ENCODE measurements at regions not wholly inside any gene's neighbourhood (a gene's known extent, or its start where the extent isn't known, plus 50 kb on each side); places are given as distances from the start of the nearest gene placed in this dataset.

DNA sequence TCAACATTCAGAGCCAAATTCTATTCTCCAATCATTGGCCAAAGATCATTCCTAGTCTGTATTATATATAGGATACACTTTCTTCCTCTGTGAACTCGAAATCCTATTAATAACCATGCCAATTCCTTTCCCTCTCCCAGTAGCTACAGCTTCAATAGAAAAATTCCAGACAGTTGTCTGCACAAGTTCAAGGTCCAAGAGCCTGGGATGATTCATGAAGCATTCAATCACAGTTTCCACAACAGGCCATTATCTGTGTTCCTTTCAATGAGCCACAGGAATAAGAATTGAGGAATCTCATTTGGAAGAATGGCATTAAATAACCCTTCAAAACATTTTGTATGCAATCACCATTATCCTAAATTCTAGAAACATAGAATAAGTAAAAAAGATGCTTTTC is 437.4 kb downstream of the RMST start:
- no peak overlapping the region for H3K4me3 Mint-ChIP-seq (ENCODE audit: low read depth)
- H3K4me1 Mint-ChIP-seq (ENCODE audit: low read depth), result no peaks in the 10 kb centered on the region
- H3K36me3 Mint-ChIP-seq (ENCODE audit: insufficient read depth), result no peaks in the 10 kb centered on the region
- peaks cover 18% of the 10 kb centered on the region for H3K9me3 Mint-ChIP-seq (ENCODE audit: low read depth)
- no peak overlapping the region for H3K27ac Mint-ChIP-seq
- TF ChIP-seq, protein P1, sequence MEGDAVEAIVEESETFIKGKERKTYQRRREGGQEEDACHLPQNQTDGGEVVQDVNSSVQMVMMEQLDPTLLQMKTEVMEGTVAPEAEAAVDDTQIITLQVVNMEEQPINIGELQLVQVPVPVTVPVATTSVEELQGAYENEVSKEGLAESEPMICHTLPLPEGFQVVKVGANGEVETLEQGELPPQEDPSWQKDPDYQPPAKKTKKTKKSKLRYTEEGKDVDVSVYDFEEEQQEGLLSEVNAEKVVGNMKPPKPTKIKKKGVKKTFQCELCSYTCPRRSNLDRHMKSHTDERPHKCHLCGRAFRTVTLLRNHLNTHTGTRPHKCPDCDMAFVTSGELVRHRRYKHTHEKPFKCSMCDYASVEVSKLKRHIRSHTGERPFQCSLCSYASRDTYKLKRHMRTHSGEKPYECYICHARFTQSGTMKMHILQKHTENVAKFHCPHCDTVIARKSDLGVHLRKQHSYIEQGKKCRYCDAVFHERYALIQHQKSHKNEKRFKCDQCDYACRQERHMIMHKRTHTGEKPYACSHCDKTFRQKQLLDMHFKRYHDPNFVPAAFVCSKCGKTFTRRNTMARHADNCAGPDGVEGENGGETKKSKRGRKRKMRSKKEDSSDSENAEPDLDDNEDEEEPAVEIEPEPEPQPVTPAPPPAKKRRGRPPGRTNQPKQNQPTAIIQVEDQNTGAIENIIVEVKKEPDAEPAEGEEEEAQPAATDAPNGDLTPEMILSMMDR (IDR thresholded peaks at IDR 0.05; ENCODE audit: unreplicated experiment), result no peak
- no peak for DNase-seq (ENCODE audit: low spot score, unreplicated experiment)
- H3K27me3 Mint-ChIP-seq, result no peaks in the 10 kb centered on the region

DNA sequence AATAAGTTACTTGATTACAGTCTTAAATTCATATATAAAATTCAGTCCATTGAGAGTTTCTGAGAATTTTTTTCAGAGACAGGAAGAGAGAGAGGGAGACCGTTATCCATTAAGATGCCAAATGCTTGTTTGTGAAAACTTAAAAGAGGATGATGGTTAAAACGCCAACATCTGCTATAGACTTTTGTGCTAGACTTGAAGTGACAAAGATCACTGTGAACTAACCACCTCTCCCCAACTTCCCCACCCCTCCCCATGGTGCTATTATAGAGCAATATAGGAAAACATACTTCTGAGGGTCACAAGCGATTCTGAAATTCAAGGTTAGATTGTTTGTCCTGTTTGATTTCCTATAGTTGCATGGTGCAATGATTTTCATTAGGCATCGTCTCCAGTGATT is 440.8 kb downstream of the RMST start:
- Mint-ChIP-seq H3K27me3 (no peaks in the 10 kb centered on the region), H3K4me3 (ENCODE audit: low read depth) (no peak overlapping the region), H3K4me1 (ENCODE audit: low read depth) (no peaks in the 10 kb centered on the region), H3K36me3 (ENCODE audit: insufficient read depth) (no peaks in the 10 kb centered on the region), H3K27ac (no peak overlapping the region), H3K9me3 (ENCODE audit: low read depth) (no peaks in the 10 kb centered on the region)
- TF ChIP-seq, protein P1 (IDR thresholded peaks at IDR 0.05; ENCODE audit: unreplicated experiment), result no peak
- DNase-seq (ENCODE audit: low spot score, unreplicated experiment), result no peak

DNA sequence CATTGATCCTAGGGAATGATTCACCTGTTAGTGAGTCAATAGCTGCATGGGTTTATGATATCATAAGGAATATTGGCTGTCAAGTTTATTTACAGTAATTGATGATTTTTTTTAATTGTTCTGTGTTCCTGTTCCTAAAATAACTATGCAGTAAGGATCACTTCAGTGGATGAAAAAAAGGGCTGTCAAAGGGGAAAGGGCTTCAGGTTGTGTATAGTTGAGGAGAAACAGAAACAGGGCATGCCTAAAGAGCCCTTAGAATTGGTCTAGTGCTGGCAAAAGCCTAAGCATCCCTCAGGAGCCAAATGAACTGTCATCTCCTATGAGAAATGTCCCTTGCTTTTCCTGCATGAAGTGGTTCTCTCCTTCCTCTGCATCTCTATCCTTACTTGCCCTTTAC is 444.9 kb downstream of the RMST start:
- H3K4me3 Mint-ChIP-seq (ENCODE audit: low read depth), result no peak overlapping the region
- no peak for DNase-seq (ENCODE audit: low spot score, unreplicated experiment)
- no peaks in the 10 kb centered on the region for H3K9me3 Mint-ChIP-seq (ENCODE audit: low read depth)
- no peaks in the 10 kb centered on the region for H3K4me1 Mint-ChIP-seq (ENCODE audit: low read depth)
- TF ChIP-seq, protein P1 (IDR thresholded peaks at IDR 0.05; ENCODE audit: unreplicated experiment), result no peak
- H3K27me3 Mint-ChIP-seq, result no peaks in the 10 kb centered on the region
- H3K36me3 Mint-ChIP-seq (ENCODE audit: insufficient read depth), result no peaks in the 10 kb centered on the region
- H3K27ac Mint-ChIP-seq, result no peak overlapping the region

DNA sequence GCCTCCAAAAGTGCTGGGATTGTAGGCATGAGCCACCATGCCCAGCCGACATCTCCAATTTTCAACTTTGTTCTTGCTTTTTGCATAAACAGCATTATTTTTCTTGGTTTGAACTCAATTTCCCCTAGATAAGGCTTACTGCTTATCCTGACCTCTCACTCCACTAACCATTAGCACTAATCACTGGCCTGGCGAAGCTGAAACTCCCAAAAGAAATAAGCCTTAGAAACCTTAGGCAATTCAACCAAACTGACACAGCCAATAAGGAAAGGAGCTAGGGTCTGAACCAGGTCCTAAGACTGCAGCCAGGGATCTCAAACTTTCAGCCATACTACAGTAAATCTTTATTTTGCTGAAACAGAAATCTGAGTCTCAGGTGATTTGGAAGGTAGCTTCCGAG is 448.0 kb downstream of the RMST start:
- TF ChIP-seq, protein P1 (IDR thresholded peaks at IDR 0.05; ENCODE audit: unreplicated experiment), result no peak
- DNase-seq (ENCODE audit: low spot score, unreplicated experiment), result no peak
- Mint-ChIP-seq H3K27me3 (no peaks in the 10 kb centered on the region), H3K4me3 (ENCODE audit: low read depth) (no peak overlapping the region), H3K9me3 (ENCODE audit: low read depth) (no peaks in the 10 kb centered on the region), H3K27ac (no peak overlapping the region), H3K4me1 (ENCODE audit: low read depth) (no peaks in the 10 kb centered on the region), H3K36me3 (ENCODE audit: insufficient read depth) (no peaks in the 10 kb centered on the region)

DNA sequence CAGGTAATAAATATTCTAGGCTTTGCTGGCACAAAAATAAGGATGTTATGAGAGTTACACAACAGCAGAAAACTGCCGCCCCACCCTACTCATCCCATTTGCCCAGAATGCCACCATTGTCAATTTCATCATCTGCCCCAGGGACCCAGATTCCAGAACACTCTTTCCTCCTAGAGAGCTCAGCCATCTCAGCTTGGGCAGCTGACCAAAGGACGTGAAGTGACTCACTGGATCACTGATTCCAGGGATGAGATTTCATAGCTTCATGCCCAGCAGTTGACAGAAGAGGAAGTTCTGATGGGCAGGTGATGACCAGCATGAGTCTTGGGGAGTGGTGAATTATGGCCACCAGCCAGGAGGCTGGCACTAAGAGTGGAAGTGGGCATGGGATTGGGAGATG is 450.3 kb downstream of the RMST start:
- Mint-ChIP-seq H3K27ac (no peak overlapping the region), H3K36me3 (ENCODE audit: insufficient read depth) (no peaks in the 10 kb centered on the region), H3K9me3 (ENCODE audit: low read depth) (no peaks in the 10 kb centered on the region), H3K4me3 (ENCODE audit: low read depth) (no peak overlapping the region), H3K4me1 (ENCODE audit: low read depth) (no peaks in the 10 kb centered on the region), H3K27me3 (no peaks in the 10 kb centered on the region)
- TF ChIP-seq, protein P1 (IDR thresholded peaks at IDR 0.05; ENCODE audit: unreplicated experiment), result no peak
- DNase-seq (ENCODE audit: low spot score, unreplicated experiment), result no peak

All from progenitor cell of endocrine pancreas (in vitro differentiated cells).